NK-92 (cell line): ENCODE measurements at regions not wholly inside any gene's neighbourhood (a gene's known extent, or its start where the extent isn't known, plus 50 kb on each side); places are given as distances from the start of the nearest gene placed in this dataset.

Source experiments
- DNase-seq: peaks from one replicate; lab custom pipeline; 2025; ENCODE audit not compliant: unreplicated experiment; lab: John Stamatoyannopoulos, UW

DNA sequence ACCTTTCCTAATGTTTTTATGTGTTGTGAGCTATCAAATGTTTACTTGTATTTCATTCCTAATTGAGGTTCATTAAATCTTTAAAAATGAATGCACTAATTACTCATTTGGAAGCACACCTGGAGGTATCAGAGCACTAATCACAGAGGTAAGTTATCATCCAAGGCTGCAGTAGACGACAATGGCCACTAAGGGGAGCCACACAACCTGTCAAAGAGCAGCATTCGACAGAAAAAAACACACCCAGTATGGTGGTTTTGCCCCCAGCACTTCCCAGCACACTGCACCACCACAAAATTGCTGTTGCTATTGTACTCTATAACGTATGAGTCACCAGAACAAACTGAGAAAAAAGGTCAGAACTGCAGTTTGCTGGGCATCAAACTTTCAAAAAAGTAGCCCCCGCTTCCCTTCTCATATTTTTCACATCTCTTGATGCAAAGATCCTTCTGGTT, 205.9 kb upstream of the IGF1R start:
- peak; percentile 44 for DNase-seq

DNA sequence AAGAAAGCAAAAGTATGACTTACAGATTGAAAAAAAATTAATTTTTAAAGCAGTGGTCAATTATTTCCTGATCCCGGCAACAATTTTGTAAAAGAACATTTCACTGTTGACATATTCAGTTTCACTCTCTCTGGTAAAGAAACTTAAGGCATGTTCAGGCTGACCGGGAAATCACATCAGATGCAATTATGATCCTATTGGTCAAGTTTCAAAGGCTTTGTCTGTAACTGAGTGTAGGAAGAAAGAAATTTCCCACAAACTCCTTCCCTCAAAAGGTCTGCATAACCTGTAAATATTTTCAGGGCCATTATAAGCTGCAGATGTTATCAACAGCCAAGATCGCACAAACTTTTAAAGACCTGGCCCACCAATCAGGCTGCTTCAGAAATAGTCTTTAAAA, 205.4 kb upstream of the IGF1R start:
- no peak for DNase-seq

DNA sequence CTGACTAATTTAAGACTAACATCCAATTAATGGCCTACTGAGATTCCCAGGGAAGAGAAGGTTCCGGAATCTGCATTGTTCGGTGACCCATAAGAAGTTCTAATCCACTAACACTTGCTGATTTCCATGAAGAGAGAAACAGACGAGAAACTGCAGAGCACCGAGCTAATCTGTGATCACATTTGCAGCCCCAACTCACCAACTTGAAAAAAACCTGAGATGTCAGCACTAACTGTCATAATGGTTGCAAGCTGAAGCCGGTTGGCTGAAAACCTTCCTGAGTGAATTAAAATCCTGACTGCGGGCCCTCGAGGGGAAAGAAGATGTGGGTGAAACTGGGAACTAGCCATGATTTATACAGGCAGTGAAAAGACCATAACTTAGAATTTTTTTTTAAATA, 204.8 kb upstream of the IGF1R start:
- DNase-seq, result no peak

DNA sequence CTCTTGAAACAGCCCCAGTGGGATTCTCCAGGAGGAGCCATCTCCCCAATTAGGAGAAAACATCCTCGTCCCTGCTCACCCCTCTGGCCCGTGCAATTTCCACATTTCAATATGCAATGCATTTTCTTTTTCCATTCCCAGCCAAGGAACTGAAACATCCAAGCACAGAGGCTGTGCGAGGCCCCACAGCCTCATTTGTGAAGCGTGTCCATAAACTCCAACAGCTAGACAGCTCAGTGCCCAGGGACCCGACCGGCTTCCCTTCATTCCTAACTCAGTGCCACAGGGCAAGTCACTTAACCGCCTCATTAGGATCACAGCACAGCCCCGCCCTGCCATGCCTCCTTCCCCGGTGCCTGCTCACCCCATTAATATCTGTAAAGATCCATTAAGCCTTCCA, 204.2 kb upstream of the IGF1R start:
- no peak for DNase-seq

DNA sequence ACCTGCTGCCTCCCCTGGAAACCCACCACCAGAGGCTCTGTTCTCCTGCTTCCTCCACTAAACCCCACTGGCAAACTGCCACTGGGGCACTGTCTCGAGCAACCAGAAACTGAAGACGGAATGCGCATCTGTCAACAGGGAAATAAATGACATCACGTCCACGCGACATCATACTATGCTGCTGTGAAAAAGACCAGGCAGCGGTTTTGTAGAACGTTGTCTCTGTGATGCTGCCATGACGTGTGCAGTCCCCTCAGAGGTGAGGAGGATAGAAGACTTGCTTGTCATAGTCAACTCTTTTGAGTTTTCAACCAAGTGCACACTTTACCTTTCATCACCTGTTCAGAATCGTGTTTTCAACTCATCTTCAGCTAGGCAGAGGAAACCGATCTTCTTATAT, 203.0 kb upstream of the IGF1R start:
- DNase-seq, result no peak

DNA sequence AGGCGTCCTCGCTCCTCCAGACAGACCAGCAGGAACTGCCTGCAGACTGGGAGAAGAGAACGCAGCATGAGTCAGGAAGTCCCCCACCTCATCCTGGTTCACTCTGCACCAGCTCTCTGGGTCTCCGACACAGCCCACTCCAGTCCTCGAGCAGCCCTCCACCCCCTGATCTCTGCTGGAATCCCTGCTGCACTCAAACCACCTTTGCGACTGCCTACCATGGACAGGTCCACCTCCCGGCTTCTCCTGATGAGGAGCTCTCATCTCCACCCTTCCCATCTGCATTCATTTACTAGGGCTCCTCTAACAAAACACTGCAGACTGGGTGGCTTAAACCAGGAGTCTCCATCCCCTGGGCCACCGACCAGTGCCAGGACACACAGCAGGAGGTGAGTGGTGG, 202.3 kb upstream of the IGF1R start:
- no peak for DNase-seq

DNA sequence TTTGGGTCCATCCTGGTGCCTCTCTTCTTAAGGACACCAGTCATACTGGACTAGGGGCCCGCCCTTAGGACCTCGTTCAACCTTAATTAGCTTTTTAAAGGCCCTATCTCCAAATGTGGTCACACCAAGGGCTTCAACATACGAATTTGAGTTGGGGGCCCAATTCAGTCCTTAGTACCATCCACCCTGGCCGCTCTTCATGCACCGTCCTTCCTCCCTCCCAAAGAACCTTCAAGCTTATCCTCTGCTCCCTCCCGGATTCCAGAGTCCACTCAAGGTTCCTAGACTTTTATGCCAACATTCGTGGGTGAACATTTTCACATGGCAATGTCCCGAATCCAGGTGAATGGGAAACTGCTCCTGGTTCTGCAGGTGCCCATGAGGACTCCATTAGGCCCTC, 201.3 kb upstream of the IGF1R start:
- no peak for DNase-seq

DNA sequence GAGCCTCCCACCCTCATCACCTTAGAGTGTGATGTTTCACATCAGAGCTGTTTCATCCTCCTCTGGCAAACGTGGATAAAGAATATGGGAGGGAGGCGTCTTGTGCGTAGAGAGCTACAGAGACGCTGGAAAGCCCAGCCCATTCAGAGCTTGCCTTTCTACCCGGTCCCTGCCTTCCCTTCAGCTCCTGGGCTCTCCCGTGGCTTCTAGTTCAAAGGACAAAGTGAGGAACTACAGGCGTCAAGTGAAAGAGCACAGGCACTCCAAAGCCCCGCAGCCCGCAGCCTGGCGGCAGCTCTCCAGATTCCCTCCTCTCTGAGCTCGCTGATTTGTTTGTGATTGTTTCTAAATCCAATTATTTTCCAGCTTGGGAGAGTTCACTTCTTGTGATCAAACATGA, 197.1 kb upstream of the IGF1R start:
- no peak for DNase-seq

DNA sequence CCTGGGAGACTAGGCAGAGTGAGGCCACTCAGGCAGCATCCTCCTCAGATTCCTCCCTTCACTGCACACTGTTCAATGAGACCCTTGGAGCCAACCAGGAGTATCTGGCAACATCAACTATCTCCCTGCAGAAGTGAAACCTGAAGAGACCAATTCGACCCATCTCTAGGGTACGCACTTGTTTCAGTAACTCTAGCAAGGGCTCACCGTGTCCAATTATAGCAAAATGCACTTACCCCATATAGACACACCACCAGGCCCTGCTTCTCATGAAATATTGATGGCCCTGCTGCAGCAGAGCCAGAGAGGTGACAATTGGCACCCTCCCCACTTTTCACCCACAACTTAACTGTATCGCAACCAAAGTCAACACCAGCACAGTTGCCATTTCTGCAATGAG, 196.1 kb upstream of the IGF1R start:
- no peak for DNase-seq

DNA sequence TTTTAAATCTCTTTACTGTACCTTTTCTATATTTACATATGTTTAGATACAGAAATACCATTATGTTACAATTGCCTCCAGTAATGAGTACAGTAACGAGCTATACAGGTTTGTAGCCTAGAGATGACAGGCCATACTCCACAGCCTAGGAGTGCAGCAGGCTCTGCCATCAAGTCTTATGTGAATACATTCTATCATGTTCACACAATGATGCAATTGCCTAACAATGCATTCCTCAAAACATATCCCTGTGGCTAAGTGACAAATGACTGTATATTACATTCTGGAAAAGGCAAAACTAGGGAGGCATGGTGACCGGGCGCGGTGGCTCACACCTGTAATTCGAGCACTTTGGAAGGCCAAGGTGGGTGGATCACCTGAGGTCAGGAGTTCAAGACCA, 192.4 kb upstream of the IGF1R start:
- DNase-seq, result no peak

DNA sequence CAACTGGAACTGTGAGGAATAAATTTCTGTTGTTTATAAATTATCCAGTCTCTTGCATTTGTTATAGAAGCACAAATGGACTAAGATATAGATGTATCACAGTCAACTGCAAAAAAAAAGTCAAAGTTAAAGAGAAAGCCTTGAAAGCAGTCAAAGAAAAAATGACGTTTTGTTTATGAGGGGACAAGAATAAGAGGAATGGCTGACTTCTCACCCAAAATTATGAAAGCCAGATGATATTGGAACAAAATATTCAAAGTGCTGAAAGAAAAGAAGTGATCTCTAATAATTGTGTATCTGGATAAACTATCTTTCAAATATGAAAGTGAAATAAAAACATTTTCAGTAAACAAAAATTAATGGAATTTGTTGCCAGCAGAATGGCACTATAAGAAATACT, 171.8 kb upstream of the IGF1R start:
- no peak for DNase-seq

DNA sequence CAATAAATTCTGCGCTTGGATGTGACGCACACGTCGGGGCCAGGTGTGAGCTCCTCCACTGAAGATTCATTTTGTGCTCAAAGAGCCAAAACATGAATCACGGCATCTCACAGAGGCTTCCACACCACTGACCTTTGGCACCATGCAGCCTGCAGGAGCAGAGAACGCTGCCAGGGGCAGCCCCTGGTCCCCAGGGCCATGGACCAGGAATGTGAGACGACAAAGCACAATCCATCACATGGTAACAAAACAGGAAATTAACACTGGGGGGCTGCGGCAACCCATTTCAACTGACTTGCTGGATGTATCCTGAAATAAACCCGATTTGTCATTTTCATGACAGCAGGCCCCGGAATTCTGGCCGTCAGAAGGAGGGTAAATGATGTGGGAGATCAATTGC, 167.5 kb upstream of the IGF1R start:
- no peak for DNase-seq

DNA sequence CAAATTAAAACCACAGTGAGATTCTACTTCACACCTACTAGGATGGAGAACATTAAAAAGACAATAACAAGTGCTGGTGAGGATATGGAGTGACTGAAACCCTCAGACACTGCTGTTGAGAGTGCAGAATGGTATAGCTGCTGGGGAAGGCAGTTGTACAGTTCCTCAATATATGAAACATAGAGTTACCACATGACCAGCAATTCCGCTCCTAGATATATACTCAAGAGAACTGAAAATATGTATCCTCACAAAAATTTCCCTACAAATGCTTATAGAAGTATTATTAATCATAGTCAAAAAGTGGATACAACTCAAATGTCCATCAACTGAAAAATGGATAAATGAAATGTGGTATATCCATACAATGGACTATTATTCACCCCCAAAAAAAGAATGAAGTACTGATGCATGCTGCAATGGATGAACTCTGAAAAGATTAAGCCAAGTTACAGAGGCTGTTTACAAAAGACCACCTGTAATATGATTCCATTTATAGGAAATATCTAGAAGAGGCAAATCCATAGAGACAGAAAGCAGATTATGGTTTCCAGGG, 164.7 kb upstream of the IGF1R start:
- DNase-seq, result no peak

DNA sequence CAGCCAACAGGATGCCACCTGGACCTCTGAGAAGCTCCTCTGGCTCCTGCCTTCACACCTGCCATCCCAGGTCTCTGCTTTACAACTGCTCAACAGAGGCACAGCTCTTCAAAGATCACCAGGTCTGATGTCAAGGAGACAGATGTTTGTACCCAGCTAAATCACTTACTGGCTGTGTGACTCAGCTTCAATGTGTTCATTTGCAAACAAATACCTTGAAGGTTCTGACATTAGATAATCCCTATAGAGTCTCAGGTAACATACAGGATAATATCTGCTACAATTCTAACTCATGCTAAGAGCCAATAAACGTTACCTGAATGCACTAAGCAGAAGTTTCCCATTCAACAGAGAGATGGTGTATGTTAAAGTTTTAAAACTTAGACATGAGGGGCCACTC, 163.4 kb upstream of the IGF1R start:
- DNase-seq, result no peak

DNA sequence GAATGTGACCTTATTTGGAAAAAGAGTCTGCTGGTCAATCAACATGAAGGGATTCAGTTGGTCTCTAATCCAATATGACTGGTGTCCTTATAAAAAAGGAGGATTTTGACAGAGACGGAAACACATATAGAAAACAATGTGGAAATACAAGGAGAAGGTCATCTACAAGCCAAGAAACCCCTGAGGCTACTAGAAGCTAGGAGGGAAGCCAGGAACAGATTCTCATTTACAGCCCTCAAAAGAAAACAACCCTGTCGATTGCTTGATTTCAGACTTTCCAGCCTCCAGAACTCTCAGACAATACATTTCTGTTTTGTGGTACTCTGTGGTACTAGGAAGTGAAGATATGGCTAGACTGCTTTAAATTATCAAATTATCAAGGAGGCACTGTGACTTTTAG, 162.9 kb upstream of the IGF1R start:
- DNase-seq, result no peak

DNA sequence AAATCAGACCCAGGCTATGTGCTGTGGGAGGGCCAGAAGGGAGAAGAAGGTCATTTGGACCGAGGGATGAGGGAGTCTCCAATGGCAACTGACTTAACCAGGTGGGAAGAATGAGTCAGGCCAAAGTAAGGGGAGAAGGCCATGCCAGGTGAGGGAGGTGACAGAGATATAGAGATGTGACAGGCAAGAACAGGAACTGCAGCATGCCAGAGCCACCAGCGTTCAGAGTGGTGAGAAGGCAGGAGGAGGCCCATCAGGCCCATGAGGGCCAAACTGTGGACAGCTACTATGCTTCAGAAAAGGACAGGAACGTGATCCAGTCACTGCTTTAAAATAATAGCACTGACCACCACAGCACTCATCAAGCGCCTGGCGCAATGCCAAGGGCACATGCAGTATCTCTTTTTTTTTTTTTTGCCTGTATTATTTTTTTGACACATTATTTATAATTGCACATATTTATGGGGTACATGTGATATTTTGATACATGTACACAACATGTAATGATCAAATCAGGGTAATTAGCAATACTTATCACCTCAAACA, 154.3 kb upstream of the IGF1R start:
- DNase-seq, result no peak

DNA sequence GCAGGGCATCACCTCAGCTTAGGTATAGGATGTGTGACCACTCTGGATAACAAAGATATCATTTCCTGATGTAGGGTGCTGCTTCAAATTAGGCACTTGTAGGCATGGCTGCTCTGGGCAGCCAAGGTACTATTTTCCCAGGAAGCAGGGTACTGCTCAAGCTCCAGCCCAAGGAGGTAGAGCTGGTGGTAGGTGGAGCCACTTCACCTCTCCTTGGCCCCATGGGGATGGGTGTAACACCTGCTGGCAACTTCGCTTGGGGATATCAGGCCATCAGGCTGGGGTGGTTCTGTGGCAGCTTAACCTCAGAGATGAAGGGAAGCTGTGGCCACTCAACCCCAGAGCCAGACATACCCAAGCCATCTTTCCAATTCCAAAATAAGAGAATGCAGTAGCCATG, 147.1 kb upstream of the IGF1R start:
- no peak for DNase-seq

DNA sequence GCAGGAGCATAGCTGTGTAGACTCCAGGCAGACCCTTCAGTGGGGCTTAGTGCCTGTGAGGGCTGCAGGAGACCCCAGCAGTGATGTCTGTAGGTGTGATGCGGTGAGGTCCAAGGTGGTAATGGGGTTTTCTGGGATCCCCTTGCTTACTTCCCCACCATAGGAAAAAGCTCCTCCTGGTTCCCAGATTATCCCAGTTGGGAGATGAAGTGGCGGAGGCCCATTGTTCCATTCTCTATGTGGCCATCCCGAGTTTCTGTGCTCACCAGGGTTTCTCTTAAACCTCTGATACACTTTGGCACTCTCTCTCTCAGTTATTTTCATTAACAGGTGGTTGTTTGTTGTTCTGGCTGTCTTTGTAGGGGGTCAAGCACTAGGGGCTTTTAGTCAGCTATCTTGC, 146.7 kb upstream of the IGF1R start:
- DNase-seq, result no peak

DNA sequence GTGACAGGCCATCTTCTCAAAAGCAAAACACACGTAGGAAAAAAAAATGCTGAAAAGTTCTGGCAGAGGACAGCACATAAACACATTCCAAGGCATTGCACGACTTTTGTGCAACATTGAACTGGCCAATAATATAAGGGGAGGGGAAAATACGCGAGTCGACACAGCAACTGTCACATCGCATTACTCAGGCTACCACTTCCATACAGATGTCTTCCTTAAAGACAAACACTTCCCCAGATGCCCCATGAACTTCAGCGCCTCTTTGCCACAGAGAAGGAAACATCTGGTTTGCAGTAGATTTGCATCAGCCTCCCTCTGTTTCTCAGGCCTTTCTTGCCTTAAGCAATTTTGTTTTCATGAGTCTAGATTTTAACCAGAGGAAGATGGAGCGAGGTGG, 144.4 kb upstream of the IGF1R start:
- no peak for DNase-seq

DNA sequence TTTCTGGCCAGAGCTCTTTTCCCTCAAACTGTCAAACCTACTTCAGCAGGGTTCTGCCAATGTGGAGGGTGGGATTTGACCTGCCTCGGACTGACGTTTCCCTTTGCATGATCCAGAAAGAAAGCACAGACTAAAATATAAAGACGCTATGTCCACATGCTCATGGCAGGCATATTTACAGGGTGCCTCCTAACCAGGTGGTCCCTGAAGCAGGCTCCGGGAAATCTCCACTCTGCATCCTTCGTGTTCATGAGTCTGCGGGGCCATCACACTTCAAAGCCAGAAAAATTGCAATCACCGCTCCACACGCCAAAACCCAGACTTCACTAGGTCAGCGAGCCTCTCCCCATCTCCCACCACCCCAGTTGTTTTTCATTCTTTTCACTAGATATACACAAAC, 143.3 kb upstream of the IGF1R start:
- no peak for DNase-seq

DNA sequence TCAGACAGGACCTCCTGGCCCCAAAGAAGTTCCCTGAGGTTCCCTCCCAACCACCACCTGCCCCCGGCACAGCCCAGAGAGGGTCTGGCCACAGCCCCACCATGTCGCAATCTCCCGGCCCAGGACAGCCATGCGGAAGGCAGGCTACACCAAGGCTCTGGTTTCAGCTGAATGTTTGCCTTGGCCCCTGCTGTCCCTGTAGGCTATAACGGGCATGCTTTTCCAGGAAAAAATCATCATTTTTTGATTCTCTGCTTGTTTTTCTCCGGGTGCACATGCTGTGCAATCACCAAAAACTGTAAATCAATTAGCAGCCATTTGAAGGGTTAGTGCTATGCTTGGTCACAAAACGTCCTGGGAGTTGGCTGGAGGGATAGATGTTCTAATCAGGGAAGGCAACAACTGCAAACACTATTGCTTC, 142.7 kb upstream of the IGF1R start:
- no peak for DNase-seq

DNA sequence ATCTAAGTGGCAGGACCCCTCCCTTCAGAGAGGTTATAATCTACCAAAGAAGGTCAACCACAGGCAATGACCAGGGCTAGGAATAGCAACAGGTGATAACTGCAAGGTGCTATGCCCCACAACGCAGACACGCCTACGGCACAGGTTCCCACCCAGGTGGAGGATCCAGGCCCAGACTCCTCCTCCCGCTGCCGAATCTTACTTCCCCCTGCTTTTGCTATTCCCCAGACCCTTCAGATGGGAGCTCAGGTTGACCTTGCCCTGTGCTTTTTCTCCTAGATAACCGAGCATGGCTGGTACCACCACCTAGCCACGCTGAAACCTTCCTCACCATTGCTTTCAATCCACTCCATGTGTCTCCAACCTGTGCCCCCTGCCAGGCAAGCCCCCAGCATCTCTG, 142.2 kb upstream of the IGF1R start:
- DNase-seq, result no peak

DNA sequence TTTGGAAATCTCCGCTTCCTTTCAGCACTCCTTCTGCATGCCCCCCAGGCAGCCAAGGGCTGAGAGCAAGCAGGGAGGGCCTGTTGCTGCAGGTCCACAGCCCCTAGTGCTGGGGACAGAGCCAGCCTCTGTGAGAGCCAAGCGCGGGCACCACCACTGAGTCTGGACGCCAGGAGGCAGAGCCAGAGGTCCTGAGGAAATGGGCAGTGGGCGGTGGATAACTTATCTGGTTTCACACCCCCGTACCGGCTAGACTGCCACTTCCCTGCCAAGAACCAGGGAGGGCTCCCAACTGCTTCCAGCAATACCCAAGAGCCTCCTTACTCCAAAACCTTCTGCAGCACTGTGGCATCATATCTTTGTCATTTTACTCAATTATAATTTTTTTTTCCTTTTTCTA, 141.6 kb upstream of the IGF1R start:
- DNase-seq, result no peak
